Pancreas (tissue), 10 donors: ENCODE measurements at regions not wholly inside any gene's neighbourhood (a gene's known extent, or its start where the extent isn't known, plus 50 kb on each side); places are given as distances from the start of the nearest gene placed in this dataset.

Experiments
- ATAC-seq, 4 donors: fragments of 200-7000 bp; cut with Tn5 transposase; one replicate each; pipeline versions ENCODE4 v1.8.0 to v1.9.1; 2020; ENCODE audit warnings: mild to moderate bottlenecking in 4 of 4, moderate library complexity in 4 of 4
- DNase-seq, 6 donors: peaks; one replicate each; pipeline ENCODE4 v3.0.0-alpha.2; 2020
- FAIRE-seq: peaks from 2 replicates; lab custom pipeline; 2012; peaks lifted over from hg19 to GRCh38; lab: Jason Lieb, UNC
- H3K27ac ChIP-seq, 4 donors: fragments of 200-600 bp; sonication (generic); 1 replicate in 3 of 4; 2 replicates in 1 of 4; pipeline versions ENCODE4 v1.5.0 to v1.8.0; 2020
- H3K27me3 ChIP-seq, 4 donors: fragments of 200-600 bp; one replicate each; pipeline ENCODE4 v1.8.0; 2021
- H3K36me3 ChIP-seq, 3 donors: fragments of 200-600 bp; sonication (generic) in 1 of 3; one replicate each; pipeline versions ENCODE4 v1.5.0 to v1.8.0; 2020 to 2021
- H3K4me1 ChIP-seq, 3 donors: fragments of 200-600 bp; one replicate each; pipeline ENCODE4 v1.8.0; 2021
- H3K4me3 ChIP-seq, 4 donors: fragments of 200-600 bp; sonication (generic) in 2 of 4; one replicate each; pipeline versions ENCODE4 v1.5.0 to v1.8.0; 2020 to 2021
- H3K9me3 ChIP-seq, 4 donors: fragments of 200-600 bp; one replicate each; pipeline ENCODE4 v1.8.0; 2021
- WGBS, 2 donors: extraction: QIAGEN DNeasy Blood & Tissue Kit; methylation state at CpG; one replicate each; pipeline ENCODE4 v1.1.7; 2013; 5-methylcytosine and 5-hydroxymethylcytosine counted together
- intact Hi-C, 3 donors: fragments of 100-400 bp; cut with DNase I; formaldehyde crosslinking; loops; one replicate each; pipeline versions ENCODE4 v1.11.1 to v1.14.2; 2022
- TF ChIP-seq, protein P1 (sequence below), 4 donors: fragments of 200-600 bp; sonication (generic) in 3 of 4; IDR thresholded peaks; one replicate each; pipeline versions ENCODE4 v1.5.0 to v1.8.0; 2021; ENCODE audit warnings: antibody characterized with exemption in 4 of 4
- donor health status: healthy with polysubstance abuse.
- donor health status: DM: no; HTN: no; CAD: no; lungs with moderate emphysema.
- donor health status: DM: no; HTN: no; CAD: no.
- donor health status: control.
- donor health status: control.
- donor health status: Bipolar disorder and iron deficiency.
- donor health status: DM: yes; HTN: yes; CAD: no.
- donor health status: DM: no; HTN: no; CAD: no.
- donor health status: DM: no; HTN: no; CAD: no.
- donor health status: DM: yes; HTN: yes; CAD: no.

DNA sequence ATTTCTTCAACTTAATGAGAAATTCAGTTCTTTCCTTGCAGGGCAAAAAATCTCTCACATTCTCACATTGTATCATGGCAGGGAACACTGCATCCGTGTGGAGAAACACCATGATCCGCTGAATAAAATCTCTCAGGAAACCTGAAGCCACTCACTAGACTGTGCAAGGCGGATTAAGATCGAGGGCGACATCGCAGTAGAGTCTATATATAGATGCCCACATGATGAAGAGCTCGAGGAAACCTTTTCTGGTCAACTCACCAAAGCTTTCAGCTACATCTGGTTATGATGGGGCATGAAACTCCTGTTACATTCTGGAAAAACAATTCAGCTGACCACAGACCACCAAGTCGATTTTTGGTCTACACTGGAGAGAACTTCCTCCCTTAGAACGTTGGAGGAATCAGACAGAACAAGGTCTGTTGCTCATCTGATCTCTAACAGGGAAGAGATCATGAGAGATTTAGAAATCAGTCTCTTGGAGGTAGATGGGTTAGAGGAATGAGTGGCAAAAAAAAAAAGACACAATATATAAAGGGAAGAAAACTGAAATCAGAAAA is 162.9 kb upstream of the ZNF516 start:
- intact Hi-C loops, result no loop called here
- 51 to 70% methylated on average over 9 of the region's 9 CpGs for WGBS, 2 donors
- H3K36me3 ChIP-seq, result no peaks in the 10 kb centered on the region
- no peak overlapping the region for H3K4me3 ChIP-seq
- H3K4me1 ChIP-seq, result no peaks in the 10 kb centered on the region
- ATAC-seq (no peak), FAIRE-seq (no peak), DNase-seq (no peak)
- H3K27me3 ChIP-seq, result peaks cover 0 to 2% (median 0%) of the 10 kb centered on the region in 4 donors
- TF ChIP-seq, protein P1, sequence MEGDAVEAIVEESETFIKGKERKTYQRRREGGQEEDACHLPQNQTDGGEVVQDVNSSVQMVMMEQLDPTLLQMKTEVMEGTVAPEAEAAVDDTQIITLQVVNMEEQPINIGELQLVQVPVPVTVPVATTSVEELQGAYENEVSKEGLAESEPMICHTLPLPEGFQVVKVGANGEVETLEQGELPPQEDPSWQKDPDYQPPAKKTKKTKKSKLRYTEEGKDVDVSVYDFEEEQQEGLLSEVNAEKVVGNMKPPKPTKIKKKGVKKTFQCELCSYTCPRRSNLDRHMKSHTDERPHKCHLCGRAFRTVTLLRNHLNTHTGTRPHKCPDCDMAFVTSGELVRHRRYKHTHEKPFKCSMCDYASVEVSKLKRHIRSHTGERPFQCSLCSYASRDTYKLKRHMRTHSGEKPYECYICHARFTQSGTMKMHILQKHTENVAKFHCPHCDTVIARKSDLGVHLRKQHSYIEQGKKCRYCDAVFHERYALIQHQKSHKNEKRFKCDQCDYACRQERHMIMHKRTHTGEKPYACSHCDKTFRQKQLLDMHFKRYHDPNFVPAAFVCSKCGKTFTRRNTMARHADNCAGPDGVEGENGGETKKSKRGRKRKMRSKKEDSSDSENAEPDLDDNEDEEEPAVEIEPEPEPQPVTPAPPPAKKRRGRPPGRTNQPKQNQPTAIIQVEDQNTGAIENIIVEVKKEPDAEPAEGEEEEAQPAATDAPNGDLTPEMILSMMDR (IDR thresholded peaks at IDR 0.05), result no peak
- no peaks in the 10 kb centered on the region for H3K9me3 ChIP-seq
- no peak overlapping the region for H3K27ac ChIP-seq

DNA sequence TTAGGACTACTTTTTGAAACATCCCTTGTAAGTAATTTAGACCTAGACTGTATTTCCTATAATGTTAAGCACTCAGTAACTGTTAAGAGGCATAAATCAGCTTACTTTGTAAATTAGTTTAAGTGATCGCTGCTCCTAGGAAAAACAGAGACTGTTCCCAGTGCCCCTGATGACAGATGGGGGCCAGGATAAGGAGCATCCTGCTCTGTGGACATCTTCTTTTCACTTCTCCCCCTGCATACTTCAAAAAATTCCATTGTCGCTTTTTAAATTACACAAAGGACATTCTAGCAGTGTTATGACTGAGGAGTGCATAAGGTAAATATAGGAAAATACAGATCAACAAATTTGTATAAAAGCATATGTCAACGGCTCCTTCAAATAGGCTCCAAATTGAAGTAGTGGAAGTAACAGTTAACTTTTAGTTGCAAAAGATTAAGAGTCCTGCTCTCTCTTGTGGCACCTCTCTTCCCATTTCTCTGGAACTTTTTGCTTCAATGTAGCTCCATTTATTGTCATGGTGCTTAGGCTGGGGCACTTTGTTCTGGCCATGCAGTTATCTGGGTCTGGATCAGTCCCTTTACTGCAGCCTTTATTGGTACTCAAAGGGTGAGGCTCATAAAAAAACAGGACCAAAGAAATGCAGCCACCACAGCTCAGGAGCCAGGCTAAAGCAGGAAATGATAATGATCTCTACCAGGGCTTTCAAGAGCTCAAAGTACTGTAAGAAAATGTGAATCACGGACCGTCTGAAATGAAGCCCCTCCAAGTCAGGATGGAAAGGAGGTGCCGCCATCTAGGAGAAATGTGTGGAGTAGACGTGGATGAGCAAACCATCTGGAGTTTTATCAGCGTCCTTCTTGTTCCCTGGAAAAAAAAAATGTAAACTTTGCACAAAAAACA is 162.1 kb upstream of the ZNF516 start:
- peaks cover 0 to 10% (median 0%) of the 10 kb centered on the region in 4 donors for H3K27me3 ChIP-seq
- 42 to 44% methylated on average over 8 of the region's 8 CpGs for WGBS, 2 donors
- no peaks in the 10 kb centered on the region for H3K9me3 ChIP-seq
- DNase-seq (no peak), FAIRE-seq (no peak), ATAC-seq (no peak)
- TF ChIP-seq, protein P1 (IDR thresholded peaks at IDR 0.05), result no peak
- no peak overlapping the region for H3K4me3 ChIP-seq
- no peak overlapping the region for H3K27ac ChIP-seq
- intact Hi-C loops, result no loop called here
- no peaks in the 10 kb centered on the region for H3K4me1 ChIP-seq
- H3K36me3 ChIP-seq, result no peaks in the 10 kb centered on the region

DNA sequence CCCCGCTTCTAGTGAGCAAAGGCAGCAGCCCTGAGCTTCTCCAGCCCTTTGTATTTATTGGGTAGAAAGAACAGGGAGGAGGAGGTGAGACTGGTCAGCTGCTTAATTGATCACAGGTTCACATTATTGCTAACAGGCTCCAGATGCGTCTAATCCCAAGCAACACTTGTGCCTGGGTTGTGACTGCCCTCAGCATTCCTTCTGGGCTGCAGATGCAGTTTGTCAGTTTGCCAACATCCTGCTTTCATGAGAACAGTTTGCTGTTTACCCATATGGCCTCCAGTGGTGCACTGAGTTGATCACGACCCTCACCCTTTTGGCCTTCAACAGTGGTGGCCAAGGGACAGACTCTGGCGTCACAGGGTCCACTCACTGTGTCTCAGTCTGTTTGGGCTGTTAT is 159.5 kb upstream of the ZNF516 start:
- DNase-seq (no peak), ATAC-seq (no peak), FAIRE-seq (no peak)
- no peaks in the 10 kb centered on the region for H3K36me3 ChIP-seq
- peaks cover 0 to 10% (median 0%) of the 10 kb centered on the region in 4 donors for H3K27me3 ChIP-seq
- H3K27ac ChIP-seq, result no peak overlapping the region
- 41 to 42% methylated on average over 4 of the region's 4 CpGs for WGBS, 2 donors
- TF ChIP-seq, protein P1 (IDR thresholded peaks at IDR 0.05), result no peak
- intact Hi-C loops, result no loop called here
- H3K4me1 ChIP-seq, result no peaks in the 10 kb centered on the region
- H3K4me3 ChIP-seq, result no peak overlapping the region
- no peaks in the 10 kb centered on the region for H3K9me3 ChIP-seq

DNA sequence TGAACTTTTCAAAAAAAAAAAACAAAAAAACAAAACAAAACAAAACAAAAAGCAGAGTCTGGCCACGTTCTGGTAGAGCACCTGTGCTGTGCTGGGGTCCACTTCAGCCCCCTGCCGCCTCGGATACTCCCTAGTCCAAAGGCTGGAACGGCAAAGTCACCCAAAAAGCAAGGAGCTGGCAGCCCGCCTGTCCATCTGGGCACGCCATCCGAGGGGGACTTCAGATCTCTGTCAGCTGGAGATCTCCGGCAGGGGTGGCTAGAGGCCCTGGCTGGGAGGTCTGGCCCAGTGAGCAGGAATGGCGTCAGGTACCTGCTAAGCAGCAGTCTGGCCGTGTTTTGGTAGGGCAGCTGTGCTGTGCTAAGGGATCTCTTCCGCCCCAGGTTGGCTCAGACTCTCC is 152.3 kb upstream of the ZNF516 start:
- Histone ChIP-seq H3K4me3 (no peak overlapping the region), H3K9me3 (no peaks in the 10 kb centered on the region), H3K4me1 (no peaks in the 10 kb centered on the region), H3K36me3 (no peaks in the 10 kb centered on the region), H3K27ac (no peak overlapping the region), H3K27me3 (peaks cover 0 to 1% (median 0%) of the 10 kb centered on the region in 4 donors)
- TF ChIP-seq, protein P1 (IDR thresholded peaks at IDR 0.05), result no peak
- DNase-seq, result no peak
- intact Hi-C loops, result no loop called here
- ATAC-seq, result no peak
- WGBS, 2 donors, result 63 to 71% methylated on average over 11 of the region's 11 CpGs
- FAIRE-seq, result no peak

- Histone ChIP-seq H3K4me3 (no peak overlapping the region), H3K36me3 (no peaks in the 10 kb centered on the region), H3K27ac (no peak overlapping the region), H3K4me1 (no peaks in the 10 kb centered on the region), H3K27me3 (no peaks in the 10 kb centered on the region), H3K9me3 (no peaks in the 10 kb centered on the region)
- no peak for DNase-seq
- no peak for ATAC-seq
- 88 to 90% methylated on average over 10 to 13 of the region's 13 CpGs for WGBS, 2 donors
- TF ChIP-seq, protein P1 (IDR thresholded peaks at IDR 0.05), result no peak
- no peak for FAIRE-seq
- intact Hi-C loops, result no loop called here
Measured at GRCh38 chr18:76644580-76644979, 149.5 kb upstream of the ZNF516 start.
